GM10248 (cell line): ENCODE measurements at regions not wholly inside any gene's neighbourhood (a gene's known extent, or its start where the extent isn't known, plus 50 kb on each side); places are given as distances from the start of the nearest gene placed in this dataset.

ENCODE experiments used
- CTCF ChIA-PET: fragments of 300-600 bp; sonication (Branson Sonifier 250); formaldehyde crosslinking; extraction: SDS; loops from one replicate; lab custom pipeline; 2021; ENCODE audit warnings: antibody characterized with exemption; lab: Yijun Ruan, JAX
- POLR2A ChIA-PET: fragments of 350-650 bp; sonication (Branson Sonifier 250); formaldehyde crosslinking; extraction: SDS; loops from one replicate; lab custom pipeline; 2020; ENCODE audit warnings: antibody characterized with exemption; lab: Yijun Ruan, JAX
- DNase-seq: peaks from one replicate; pipeline ENCODE4 v3.0.0; 2012; ENCODE audit errors: extremely low spot score
- CTCF ChIP-seq: IDR thresholded peaks from 2 replicates; pipeline ENCODE4 v1.5.1; 2012; ENCODE audit warnings: mild to moderate bottlenecking, low read depth; ENCODE audit errors: extremely low read depth, missing control alignments, control extremely low read depth

DNA sequence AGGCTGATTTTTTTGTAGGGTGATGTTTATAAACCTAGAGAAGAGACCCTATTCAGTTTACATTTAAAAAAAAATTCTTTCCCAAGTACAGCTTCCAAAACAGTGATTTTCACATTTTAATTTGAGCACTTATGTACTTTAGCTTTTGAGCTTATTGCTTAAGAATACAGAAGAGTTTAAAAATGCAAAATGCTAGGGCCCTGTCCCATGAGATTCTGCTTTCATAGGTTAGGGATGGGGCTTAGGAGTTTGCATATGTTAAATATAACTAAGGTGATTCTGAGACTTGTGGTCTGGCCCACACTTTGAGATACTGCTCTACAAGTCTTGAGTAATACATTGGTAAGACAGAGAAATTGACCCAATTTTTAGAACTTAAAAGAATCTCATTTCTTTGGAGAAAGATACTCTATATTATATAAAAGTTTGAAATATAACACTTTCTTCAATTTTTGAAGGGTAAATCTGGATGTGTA is 137.3 kb upstream of the CWC22 start:
- TF ChIP-seq CTCF, result no peak
- CTCF ChIA-PET, result no interaction called here
- no peak for DNase-seq

GRCh38 chr2:180143633-180144337 is 136.7 kb upstream of the CWC22 start:
- POLR2A ChIA-PET, result no interaction called here
- no peak for DNase-seq
- no peak for TF ChIP-seq CTCF
- CTCF ChIA-PET, result no interaction called here

More for the DNA sequence above, 137.3 kb upstream of the CWC22 start:
- POLR2A ChIA-PET, result no interaction called here

- DNase-seq, result no peak
- CTCF ChIA-PET, result interaction anchor here (1.6 kb wide), 1 partner anchor 17 kb away, joined by 6 read pairs; no protein-coding TSS in a partner anchor
- POLR2A ChIA-PET, result no interaction called here
Measured at GRCh38 chr2:180141600-180141999, 134.5 kb upstream of the CWC22 start.

GRCh38 chr2:180133736-180134135 is 126.6 kb upstream of the CWC22 start:
- no peak for DNase-seq
- CTCF ChIA-PET, result interaction anchor here (1.1 to 2.9 kb wide), 3 partner anchors 10 to 925 kb away, joined by 3 to 13 read pairs (median 3); no protein-coding TSS in a partner anchor
- TF ChIP-seq CTCF, result no peak
- POLR2A ChIA-PET, result no interaction called here

More at GRCh38 chr2:180141600-180141999, 134.5 kb upstream of the CWC22 start:
- no peak for TF ChIP-seq CTCF

DNA sequence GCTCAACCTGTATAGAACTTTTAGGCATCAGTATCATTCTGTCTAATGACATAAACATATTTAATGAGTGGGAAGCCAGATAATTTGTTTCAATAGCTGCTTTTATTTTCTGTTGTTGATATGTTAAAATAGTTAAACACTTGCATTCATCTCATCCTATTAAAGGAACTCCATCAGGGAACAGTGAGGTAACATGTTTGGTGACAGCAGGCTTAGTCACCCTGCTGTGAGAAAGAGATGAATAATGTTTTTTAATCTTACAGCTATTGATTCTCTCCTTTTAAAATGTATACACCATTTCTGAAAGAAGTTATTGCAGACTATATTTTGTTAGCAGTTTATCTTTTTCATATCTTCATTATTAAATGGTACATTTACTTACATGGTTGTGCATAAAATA is 123.3 kb upstream of the CWC22 start:
- no peak for TF ChIP-seq CTCF
- ChIA-PET CTCF (interaction anchor here (1.7 kb wide), 1 partner anchor 850 kb away, joined by 5 read pairs; the partner anchor contains the start of gene UBE2E3), POLR2A (no interaction called here)
- no peak for DNase-seq

DNA sequence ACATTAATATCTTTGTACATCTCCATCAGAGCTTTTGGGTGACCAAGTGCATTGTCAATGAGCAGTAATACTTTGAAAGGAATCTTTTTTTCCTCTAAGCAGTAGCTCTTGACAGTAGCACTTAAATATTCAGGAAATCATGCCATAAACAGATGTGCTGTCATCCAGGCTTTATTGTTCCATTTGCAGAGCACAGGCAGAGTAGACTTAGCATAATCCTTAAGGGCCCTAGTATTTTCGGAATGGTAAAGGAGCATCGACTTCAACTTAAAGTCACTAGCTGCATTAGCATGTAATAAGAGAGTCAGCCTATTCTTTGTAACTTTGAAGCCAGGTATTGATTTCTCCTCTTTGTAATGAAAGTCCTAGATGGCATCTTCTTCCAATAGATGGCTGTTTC is 121.8 kb upstream of the CWC22 start:
- POLR2A ChIA-PET, result no interaction called here
- TF ChIP-seq CTCF, result no peak
- no peak for DNase-seq
- CTCF ChIA-PET, result interaction anchor here (0.7 to 1.7 kb wide), 3 partner anchors 17 to 930 kb away, joined by 3 to 5 read pairs (median 3); partner anchors contain the start of gene UBE2E3
